Tibial nerve (tissue), 4 donors: ENCODE measurements at regions not wholly inside any gene's neighbourhood (a gene's known extent, or its start where the extent isn't known, plus 50 kb on each side); places are given as distances from the start of the nearest gene placed in this dataset.

Source experiments
- DNase-seq, 2 donors: peaks; one replicate each; pipeline ENCODE4 v3.0.0-alpha.2; 2019; ENCODE audit warnings: low spot score in 2 of 2
- H3K27ac ChIP-seq, 4 donors: fragments of 200-600 bp; sonication (generic) in 3 of 4; one replicate each; pipeline ENCODE4 v1.5.1; 2017 to 2019; ENCODE audit warnings: mild to moderate bottlenecking in 1 of 4
- H3K27me3 ChIP-seq, 2 donors: fragments of 200-600 bp; sonication (generic) in 1 of 2; one replicate each; pipeline versions ENCODE4 v1.5.1 to v1.6.0; 2017 to 2019
- H3K36me3 ChIP-seq, 3 donors: fragments of 200-600 bp; sonication (generic); one replicate each; pipeline ENCODE4 v1.5.1; 2018 to 2019
- H3K4me1 ChIP-seq, 4 donors: fragments of 200-600 bp; sonication (generic) in 3 of 4; one replicate each; pipeline ENCODE4 v1.5.1; 2017 to 2019
- H3K4me3 ChIP-seq, 4 donors: fragments of 200-600 bp; sonication (generic) in 3 of 4; one replicate each; pipeline ENCODE4 v1.5.1; 2017 to 2019; ENCODE audit warnings: mild to moderate bottlenecking in 1 of 4, moderate library complexity in 1 of 4
- H3K9me3 ChIP-seq, 4 donors: fragments of 200-600 bp; sonication (generic) in 3 of 4; one replicate each; pipeline ENCODE4 v1.5.1; 2017 to 2019
- CTCF ChIP-seq, 5 experiments: fragments of 200-600 bp in 3 of 5; fragments of 450-650 bp in 2 of 5; sonication (generic) in 3 of 5; IDR thresholded peaks; one replicate each; pipeline ENCODE4 v1.5.1; 2016 to 2019; ENCODE audit warnings: antibody characterized with exemption in 5 of 5, mild to moderate bottlenecking in 3 of 5, moderate library complexity in 2 of 5
- EP300 ChIP-seq, 2 donors: sonication (generic); formaldehyde crosslinking; IDR thresholded peaks; one replicate each; pipeline ENCODE4 v1.6.1; 2017; ENCODE audit warnings: antibody characterized with exemption in 2 of 2, mild to moderate bottlenecking in 1 of 2
- POLR2A ChIP-seq, 2 donors: fragments of 450-650 bp; IDR thresholded peaks; one replicate each; pipeline ENCODE4 v1.6.1; 2017; ENCODE audit warnings: antibody characterized with exemption in 2 of 2, mild to moderate bottlenecking in 2 of 2, moderate library complexity in 2 of 2
- WGBS, 2 donors: methylation state at CpG; one replicate each; pipeline ENCODE4 v1.1.5; 2018; 5-methylcytosine and 5-hydroxymethylcytosine counted together

- DNase-seq: no peak
- H3K27me3 ChIP-seq: no peaks in the 10 kb centered on the region
- WGBS, 2 donors: 56 to 64% methylated on average over 5 of the region's 5 CpGs
- no peaks in the 10 kb centered on the region for H3K36me3 ChIP-seq
- no peaks in the 10 kb centered on the region for H3K9me3 ChIP-seq
- TF ChIP-seq POLR2A (IDR thresholded peaks at IDR 0.05): no peak
- no peak for TF ChIP-seq EP300 (IDR thresholded peaks at IDR 0.05)
- no peak for TF ChIP-seq CTCF (IDR thresholded peaks at IDR 0.05)
- H3K4me3 ChIP-seq: no peak overlapping the region
- no peaks in the 10 kb centered on the region for H3K4me1 ChIP-seq
- H3K27ac ChIP-seq: no peak overlapping the region
Observed at GRCh38 chr5:53350368-53350767, 130.1 kb upstream of the FST start.

- Histone ChIP-seq H3K9me3 (no peaks in the 10 kb centered on the region), H3K27me3 (no peaks in the 10 kb centered on the region), H3K4me3 (no peak overlapping the region), H3K27ac (no peak overlapping the region), H3K36me3 (no peaks in the 10 kb centered on the region), H3K4me1 (no peaks in the 10 kb centered on the region)
- DNase-seq: no peak
- TF ChIP-seq POLR2A (IDR thresholded peaks at IDR 0.05) (no peak), CTCF (IDR thresholded peaks at IDR 0.05) (no peak), EP300 (IDR thresholded peaks at IDR 0.05) (no peak)
- 94% methylated on average over 4 of the region's 4 CpGs for WGBS, 2 donors
Observed at GRCh38 chr5:53350991-53351770, 129.2 kb upstream of the FST start.

- H3K4me1 ChIP-seq: no peaks in the 10 kb centered on the region
- TF ChIP-seq POLR2A (IDR thresholded peaks at IDR 0.05) (no peak), EP300 (IDR thresholded peaks at IDR 0.05) (no peak), CTCF (IDR thresholded peaks at IDR 0.05) (no peak)
- H3K4me3 ChIP-seq: no peak overlapping the region
- no peaks in the 10 kb centered on the region for H3K36me3 ChIP-seq
- no peak for DNase-seq
- H3K27ac ChIP-seq: no peak overlapping the region
- no peaks in the 10 kb centered on the region for H3K27me3 ChIP-seq
- 51 to 59% methylated on average over 5 of the region's 5 CpGs for WGBS, 2 donors
- H3K9me3 ChIP-seq: no peaks in the 10 kb centered on the region
Observed at GRCh38 chr5:53355316-53355715, 125.1 kb upstream of the FST start.

GRCh38 chr5:53355931-53356330 lies 124.5 kb upstream of the FST start:
- H3K27me3 ChIP-seq: no peaks in the 10 kb centered on the region
- no peak overlapping the region for H3K27ac ChIP-seq
- WGBS, 2 donors: 39 to 40% methylated on average over 1 of the region's 1 CpG
- no peaks in the 10 kb centered on the region for H3K4me1 ChIP-seq
- no peak overlapping the region for H3K4me3 ChIP-seq
- H3K36me3 ChIP-seq: no peaks in the 10 kb centered on the region
- no peaks in the 10 kb centered on the region for H3K9me3 ChIP-seq
- no peak for TF ChIP-seq POLR2A (IDR thresholded peaks at IDR 0.05)
- TF ChIP-seq EP300 (IDR thresholded peaks at IDR 0.05): no peak
- no peak for TF ChIP-seq CTCF (IDR thresholded peaks at IDR 0.05)
- DNase-seq: no peak

GRCh38 chr5:53357439-53357838 lies 123.0 kb upstream of the FST start:
- no peak for TF ChIP-seq EP300 (IDR thresholded peaks at IDR 0.05)
- TF ChIP-seq POLR2A (IDR thresholded peaks at IDR 0.05): no peak
- no peak for TF ChIP-seq CTCF (IDR thresholded peaks at IDR 0.05)
- no peaks in the 10 kb centered on the region for H3K36me3 ChIP-seq
- no peak overlapping the region for H3K27ac ChIP-seq
- DNase-seq: no peak
- peaks cover 0 to 6% (median 0%) of the 10 kb centered on the region in 4 donors for H3K4me1 ChIP-seq
- H3K4me3 ChIP-seq: no peak overlapping the region
- 93 to 97% methylated on average over 4 of the region's 4 CpGs for WGBS, 2 donors
- H3K9me3 ChIP-seq: no peaks in the 10 kb centered on the region
- no peaks in the 10 kb centered on the region for H3K27me3 ChIP-seq
